ENCODE measurements at regions not wholly inside any gene's neighbourhood (a gene's known extent, or its start where the extent isn't known, plus 50 kb on each side); places are given as distances from the start of the nearest gene placed in this dataset.

GRCh38 chr1:239675735-239676134 is 289.4 kb downstream of the CHRM3 start:
- DNase-seq: no peak
- Histone ChIP-seq H3K79me2 (ENCODE audit: low read length) (no peaks in the 10 kb centered on the region), H3K9ac (ENCODE audit: low read length) (no peak overlapping the region), H3K4me1 (ENCODE audit: low read length) (no peaks in the 10 kb centered on the region), H4K20me1 (ENCODE audit: insufficient read depth, low read depth, low read length) (no peaks in the 10 kb centered on the region), H3K9me2 (replicated peaks; ENCODE audit: insufficient read depth, low read length) (no peaks in the 10 kb centered on the region), H3K27me3 (ENCODE audit: low read length) (no peaks in the 10 kb centered on the region), H3K9me3 (ENCODE audit: low read length) (peaks cover 14% of the 10 kb centered on the region), H3K4me2 (ENCODE audit: low read depth, low read length, poor library complexity, severe bottlenecking) (no peak overlapping the region), H3K36me3 (ENCODE audit: insufficient read depth, low read length) (no peaks in the 10 kb centered on the region), H3K27ac (ENCODE audit: low read length) (no peak overlapping the region), H2AFZ (ENCODE audit: low read length) (no peak overlapping the region), H3K4me3 (ENCODE audit: low read length) (no peak overlapping the region)

DNA sequence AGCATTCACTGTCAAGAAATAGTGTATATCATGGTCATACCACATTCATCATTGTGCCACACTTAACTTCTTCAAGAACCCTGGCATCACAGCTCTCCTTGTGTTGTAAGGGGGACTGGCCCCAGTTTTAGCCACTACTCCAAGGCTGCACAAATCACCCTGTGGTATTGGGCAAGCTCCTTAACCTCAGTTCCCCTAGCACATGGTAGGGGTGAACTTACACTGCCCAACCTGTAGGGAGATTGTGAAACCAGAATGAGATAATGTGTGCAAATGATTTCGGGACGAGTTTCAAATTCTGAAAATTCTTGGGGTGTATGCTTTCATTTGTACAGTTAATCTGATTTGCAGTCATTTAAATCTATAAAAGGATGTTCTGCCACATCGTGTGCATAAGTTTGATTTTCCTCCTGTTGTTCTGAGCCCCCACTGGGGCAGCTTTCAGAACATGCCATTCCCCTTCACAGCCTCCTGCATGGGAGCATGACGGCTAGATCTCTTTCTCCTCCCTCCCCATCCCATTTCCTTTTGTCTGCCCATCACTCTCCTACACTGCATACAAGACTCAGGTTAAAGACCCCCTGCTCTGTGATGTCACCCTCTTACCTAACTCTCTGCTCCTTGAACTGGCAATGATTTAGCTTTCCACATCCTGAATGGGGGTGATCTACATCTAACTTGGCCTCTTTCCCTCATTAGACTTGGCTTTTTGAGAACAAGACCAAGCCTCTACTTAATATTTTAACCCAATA is 290.3 kb downstream of the CHRM3 start:
- Histone ChIP-seq H3K9me2 (replicated peaks; ENCODE audit: insufficient read depth, low read length) (no peaks in the 10 kb centered on the region), H4K20me1 (ENCODE audit: insufficient read depth, low read depth, low read length) (no peaks in the 10 kb centered on the region), H3K27ac (ENCODE audit: low read length) (no peak overlapping the region), H3K9me3 (ENCODE audit: low read length) (peaks cover 14% of the 10 kb centered on the region), H3K79me2 (ENCODE audit: low read length) (no peaks in the 10 kb centered on the region), H3K4me3 (ENCODE audit: low read length) (no peak overlapping the region), H3K4me1 (ENCODE audit: low read length) (no peaks in the 10 kb centered on the region), H2AFZ (ENCODE audit: low read length) (no peak overlapping the region), H3K36me3 (ENCODE audit: insufficient read depth, low read length) (no peaks in the 10 kb centered on the region), H3K27me3 (ENCODE audit: low read length) (no peaks in the 10 kb centered on the region), H3K9ac (ENCODE audit: low read length) (no peak overlapping the region), H3K4me2 (ENCODE audit: low read depth, low read length, poor library complexity, severe bottlenecking) (no peak overlapping the region)
- DNase-seq: no peak

DNA sequence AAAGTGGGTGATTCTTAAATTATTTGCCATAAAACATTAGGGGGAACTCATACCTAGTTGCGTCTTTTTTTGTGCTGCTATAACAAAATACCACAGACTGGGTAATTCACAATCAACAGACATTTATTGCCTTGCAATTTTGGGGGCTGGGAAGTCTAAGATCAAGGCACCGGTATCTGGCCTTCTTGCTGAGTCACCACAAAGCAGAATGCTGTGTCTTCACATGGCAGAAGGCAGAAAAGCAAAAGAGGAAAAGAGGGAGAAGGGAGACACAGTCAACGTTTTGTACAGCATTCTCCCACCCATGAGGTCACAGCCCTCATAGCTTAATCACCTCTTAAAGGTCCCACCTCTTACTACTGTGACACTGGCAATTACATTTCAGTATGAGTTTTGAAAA is 291.0 kb downstream of the CHRM3 start:
- Histone ChIP-seq H3K9me3 (ENCODE audit: low read length) (peaks cover 17% of the 10 kb centered on the region), H4K20me1 (ENCODE audit: insufficient read depth, low read depth, low read length) (no peaks in the 10 kb centered on the region), H3K9me2 (replicated peaks; ENCODE audit: insufficient read depth, low read length) (no peaks in the 10 kb centered on the region), H3K4me3 (ENCODE audit: low read length) (no peak overlapping the region), H2AFZ (ENCODE audit: low read length) (no peak overlapping the region), H3K36me3 (ENCODE audit: insufficient read depth, low read length) (no peaks in the 10 kb centered on the region), H3K9ac (ENCODE audit: low read length) (no peak overlapping the region), H3K27ac (ENCODE audit: low read length) (no peak overlapping the region), H3K4me1 (ENCODE audit: low read length) (no peaks in the 10 kb centered on the region), H3K79me2 (ENCODE audit: low read length) (no peaks in the 10 kb centered on the region), H3K4me2 (ENCODE audit: low read depth, low read length, poor library complexity, severe bottlenecking) (no peak overlapping the region), H3K27me3 (ENCODE audit: low read length) (no peaks in the 10 kb centered on the region)
- no peak for DNase-seq

DNA sequence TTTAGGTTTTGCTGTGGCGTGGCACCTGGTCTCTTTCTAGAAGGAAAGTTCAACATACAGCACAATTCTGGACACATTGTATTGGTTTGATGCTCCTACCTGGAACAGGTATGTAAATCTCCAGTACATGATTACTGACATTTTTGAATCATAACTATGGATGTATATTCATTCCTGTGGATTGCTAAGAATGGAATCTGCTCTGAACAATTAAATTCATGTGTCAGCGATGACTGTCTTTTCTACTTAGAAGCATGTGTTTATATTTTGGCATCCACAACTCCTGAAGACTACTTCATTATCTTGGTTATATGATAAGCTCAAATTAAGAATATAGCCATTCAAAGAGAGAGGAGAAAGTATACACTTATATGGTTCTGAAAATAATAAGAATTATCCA is 291.8 kb downstream of the CHRM3 start:
- no peaks in the 10 kb centered on the region for H3K79me2 ChIP-seq (ENCODE audit: low read length)
- H2AFZ ChIP-seq (ENCODE audit: low read length): no peak overlapping the region
- H3K27me3 ChIP-seq (ENCODE audit: low read length): no peaks in the 10 kb centered on the region
- H3K9me2 ChIP-seq (replicated peaks; ENCODE audit: insufficient read depth, low read length): no peaks in the 10 kb centered on the region
- no peak for DNase-seq
- H3K27ac ChIP-seq (ENCODE audit: low read length): no peak overlapping the region
- no peak overlapping the region for H3K4me2 ChIP-seq (ENCODE audit: low read depth, low read length, poor library complexity, severe bottlenecking)
- no peak overlapping the region for H3K4me3 ChIP-seq (ENCODE audit: low read length)
- no peaks in the 10 kb centered on the region for H3K36me3 ChIP-seq (ENCODE audit: insufficient read depth, low read length)
- H3K9me3 ChIP-seq (ENCODE audit: low read length): peaks cover 21% of the 10 kb centered on the region
- no peak overlapping the region for H3K9ac ChIP-seq (ENCODE audit: low read length)
- H4K20me1 ChIP-seq (ENCODE audit: insufficient read depth, low read depth, low read length): no peaks in the 10 kb centered on the region
- no peaks in the 10 kb centered on the region for H3K4me1 ChIP-seq (ENCODE audit: low read length)

DNA sequence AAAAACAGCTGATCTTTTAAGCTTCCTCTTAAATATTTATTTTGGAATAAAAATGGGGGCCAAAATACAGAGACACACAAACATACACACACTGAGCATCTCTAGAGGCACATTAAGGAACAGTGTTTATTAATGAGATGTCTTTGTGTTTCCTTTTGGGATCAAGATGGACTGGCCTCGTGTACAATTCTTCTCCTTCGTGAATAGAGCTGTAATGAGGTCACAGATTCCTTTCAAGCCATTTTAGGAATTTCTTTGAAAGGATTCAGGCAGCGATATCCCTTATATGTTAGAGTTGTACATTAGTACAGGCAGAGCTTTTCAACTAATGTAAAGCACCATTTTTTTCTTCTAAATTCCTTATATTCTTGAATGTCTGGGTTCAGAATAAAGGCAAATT is 295.7 kb downstream of the CHRM3 start:
- Histone ChIP-seq H3K9me3 (ENCODE audit: low read length) (peaks cover 23% of the 10 kb centered on the region), H3K36me3 (ENCODE audit: insufficient read depth, low read length) (no peaks in the 10 kb centered on the region), H3K4me1 (ENCODE audit: low read length) (no peaks in the 10 kb centered on the region), H4K20me1 (ENCODE audit: insufficient read depth, low read depth, low read length) (no peaks in the 10 kb centered on the region), H3K27ac (ENCODE audit: low read length) (no peak overlapping the region), H3K9ac (ENCODE audit: low read length) (no peak overlapping the region), H3K9me2 (replicated peaks; ENCODE audit: insufficient read depth, low read length) (no peaks in the 10 kb centered on the region), H3K4me3 (ENCODE audit: low read length) (no peak overlapping the region), H2AFZ (ENCODE audit: low read length) (no peak overlapping the region), H3K79me2 (ENCODE audit: low read length) (no peaks in the 10 kb centered on the region), H3K27me3 (ENCODE audit: low read length) (no peaks in the 10 kb centered on the region), H3K4me2 (ENCODE audit: low read depth, low read length, poor library complexity, severe bottlenecking) (no peak overlapping the region)
- no peak for DNase-seq

DNA sequence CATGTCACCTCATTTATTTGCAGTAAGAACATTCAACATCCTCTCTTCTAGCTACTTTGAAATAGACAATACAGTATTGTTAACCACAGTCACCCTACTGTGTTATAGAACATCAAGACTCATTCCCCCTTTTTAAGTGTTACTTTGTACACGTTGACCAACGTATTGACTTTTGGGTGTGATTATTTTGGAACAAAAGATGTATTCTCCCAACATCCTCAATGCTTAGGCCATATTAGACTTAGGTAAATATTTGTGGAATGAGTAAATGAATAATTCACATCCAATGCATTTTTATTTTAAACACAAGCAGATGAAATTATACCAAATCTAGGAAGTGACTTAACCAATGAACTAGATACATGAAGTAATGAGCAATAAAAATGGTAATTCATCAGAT is 296.6 kb downstream of the CHRM3 start:
- Histone ChIP-seq H3K79me2 (ENCODE audit: low read length) (no peaks in the 10 kb centered on the region), H3K4me2 (ENCODE audit: low read depth, low read length, poor library complexity, severe bottlenecking) (no peak overlapping the region), H2AFZ (ENCODE audit: low read length) (no peak overlapping the region), H3K9me2 (replicated peaks; ENCODE audit: insufficient read depth, low read length) (no peaks in the 10 kb centered on the region), H3K27me3 (ENCODE audit: low read length) (no peaks in the 10 kb centered on the region), H3K9ac (ENCODE audit: low read length) (no peak overlapping the region), H3K4me1 (ENCODE audit: low read length) (no peaks in the 10 kb centered on the region), H3K36me3 (ENCODE audit: insufficient read depth, low read length) (no peaks in the 10 kb centered on the region), H3K9me3 (ENCODE audit: low read length) (peaks cover 27% of the 10 kb centered on the region), H3K27ac (ENCODE audit: low read length) (no peak overlapping the region), H4K20me1 (ENCODE audit: insufficient read depth, low read depth, low read length) (no peaks in the 10 kb centered on the region), H3K4me3 (ENCODE audit: low read length) (no peak overlapping the region)
- DNase-seq: no peak

DNA sequence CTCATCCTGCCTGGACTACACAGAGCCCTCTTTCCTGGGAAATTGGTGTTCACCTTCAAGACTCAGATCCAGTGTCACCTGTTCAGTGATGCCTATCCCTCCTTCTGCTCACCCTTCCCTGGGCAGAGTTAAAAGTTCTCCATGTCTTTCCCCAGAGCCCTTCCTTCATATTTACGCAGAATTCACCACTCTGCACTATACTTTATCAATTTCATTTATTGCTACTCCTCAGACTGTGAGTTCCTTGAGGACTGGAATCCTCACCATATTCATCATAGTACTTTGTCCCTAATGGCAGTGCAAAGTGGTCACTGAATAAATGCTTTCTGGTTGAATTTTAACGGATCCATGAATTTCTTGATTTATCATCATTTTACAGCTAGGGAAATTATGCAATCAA is 300.0 kb downstream of the CHRM3 start:
- peaks cover 22% of the 10 kb centered on the region for H3K9me3 ChIP-seq (ENCODE audit: low read length)
- no peak overlapping the region for H3K9ac ChIP-seq (ENCODE audit: low read length)
- no peaks in the 10 kb centered on the region for H3K27me3 ChIP-seq (ENCODE audit: low read length)
- H3K27ac ChIP-seq (ENCODE audit: low read length): no peak overlapping the region
- H4K20me1 ChIP-seq (ENCODE audit: insufficient read depth, low read depth, low read length): no peaks in the 10 kb centered on the region
- no peak overlapping the region for H3K4me2 ChIP-seq (ENCODE audit: low read depth, low read length, poor library complexity, severe bottlenecking)
- H3K9me2 ChIP-seq (replicated peaks; ENCODE audit: insufficient read depth, low read length): no peaks in the 10 kb centered on the region
- H2AFZ ChIP-seq (ENCODE audit: low read length): no peak overlapping the region
- no peak overlapping the region for H3K4me3 ChIP-seq (ENCODE audit: low read length)
- no peaks in the 10 kb centered on the region for H3K36me3 ChIP-seq (ENCODE audit: insufficient read depth, low read length)
- H3K79me2 ChIP-seq (ENCODE audit: low read length): no peaks in the 10 kb centered on the region
- DNase-seq: no peak
- no peaks in the 10 kb centered on the region for H3K4me1 ChIP-seq (ENCODE audit: low read length)

- no peak for DNase-seq
- Histone ChIP-seq H3K9me2 (replicated peaks; ENCODE audit: insufficient read depth, low read length) (no peaks in the 10 kb centered on the region), H3K79me2 (ENCODE audit: low read length) (no peaks in the 10 kb centered on the region), H4K20me1 (ENCODE audit: insufficient read depth, low read depth, low read length) (no peaks in the 10 kb centered on the region), H3K4me3 (ENCODE audit: low read length) (no peak overlapping the region), H3K4me2 (ENCODE audit: low read depth, low read length, poor library complexity, severe bottlenecking) (no peak overlapping the region), H3K4me1 (ENCODE audit: low read length) (no peaks in the 10 kb centered on the region), H3K27me3 (ENCODE audit: low read length) (no peaks in the 10 kb centered on the region), H3K9ac (ENCODE audit: low read length) (no peak overlapping the region), H3K9me3 (ENCODE audit: low read length) (peaks cover 15% of the 10 kb centered on the region), H2AFZ (ENCODE audit: low read length) (no peak overlapping the region), H3K27ac (ENCODE audit: low read length) (no peak overlapping the region), H3K36me3 (ENCODE audit: insufficient read depth, low read length) (no peaks in the 10 kb centered on the region)
Observed at GRCh38 chr1:239696317-239696716, 309.9 kb downstream of the CHRM3 start.
